K562 (cell line): ENCODE measurements at regions not wholly inside any gene's neighbourhood (a gene's known extent, or its start where the extent isn't known, plus 50 kb on each side); places are given as distances from the start of the nearest gene placed in this dataset.

Experiments
- ATAC-seq: fragments of 200-7000 bp; cut with Tn5 transposase; 3 replicates; pipeline ENCODE4 v1.9.1; 2020; ENCODE audit warnings: moderate library complexity
- BruUV-seq: library from RNA; stranded (reverse); fragments of 400-500 nt; replicated peaks from 2 replicates; lab custom pipeline; 2021; lab: Mats Ljungman, UMichigan
- CTCF ChIA-PET: fragments of 300-600 bp; formaldehyde crosslinking; extraction: SDS; loops from one replicate; lab custom pipeline; 2021; ENCODE audit warnings: low intra/inter-chr PET ratio; lab: Yijun Ruan, JAX
- POLR2A ChIA-PET: fragments of 300-600, 350-650 bp; sonication (Branson Sonifier 250); formaldehyde crosslinking; extraction: SDS; loops from one replicate; lab custom pipeline; 2021; ENCODE audit warnings: antibody characterized with exemption, inconsistent platforms; lab: Yijun Ruan, JAX
- DNase-seq, 4 experiments: peaks; one replicate each; pipeline versions ENCODE4 v3.0.0 to v3.0.0-alpha.2; 2011 to 2018; ENCODE audit warnings: low spot score in 3 of 4, mixed read lengths in 3 of 4; ENCODE audit errors: extremely low read depth in 1 of 4
- FAIRE-seq: peaks from 2 replicates; lab custom pipeline; 2011; peaks lifted over from hg19 to GRCh38; lab: Jason Lieb, UNC
- H2AFZ ChIP-seq: 2 replicates; pipeline ENCODE4 v1.6.0; 2011; ENCODE audit warnings: low read depth, low read length, control low read depth, inconsistent platforms
- H3K27ac ChIP-seq: fragments of 200-600 bp; 3 replicates; pipeline ENCODE4 v1.8.0; 2011; ENCODE audit warnings: low read depth, mild to moderate bottlenecking, control low read depth, inconsistent platforms, low read length, moderate library complexity, mixed read lengths; ENCODE audit errors: extremely low read depth
- H3K27me3 ChIP-seq, 2 experiments: fragments of 300-600 bp in 1 of 2; 2 replicates in 1 of 2; 3 replicates in 1 of 2; pipeline versions ENCODE4 v1.6.0 to v1.8.0; 2011; ENCODE audit warnings: inconsistent platforms in 2 of 2, low read length in 2 of 2, mild to moderate bottlenecking in 1 of 2, mixed read lengths in 1 of 2, moderate library complexity in 1 of 2; ENCODE audit not compliant: control insufficient read depth in 2 of 2, insufficient read depth in 2 of 2
- H3K36me3 ChIP-seq: fragments of 300-600 bp; 3 replicates; pipeline ENCODE4 v1.8.0; 2011; ENCODE audit warnings: mild to moderate bottlenecking, low read length, inconsistent platforms; ENCODE audit not compliant: control insufficient read depth, insufficient read depth
- H3K4me1 ChIP-seq, 2 experiments: fragments of 200-600 bp in 1 of 2; replicated peaks in 1 of 2; 2 replicates in 1 of 2; 3 replicates in 1 of 2; pipeline versions ENCODE4 v1.5.1 to v1.8.0; 2011; ENCODE audit warnings: inconsistent platforms in 2 of 2, low read length in 2 of 2, mild to moderate bottlenecking in 1 of 2, mixed read lengths in 1 of 2, moderate library complexity in 1 of 2; ENCODE audit not compliant: control insufficient read depth in 2 of 2, insufficient read depth in 2 of 2
- H3K4me2 ChIP-seq: 2 replicates; pipeline ENCODE4 v1.6.1; 2011; ENCODE audit warnings: low read length, control low read depth, inconsistent platforms, mixed read lengths; ENCODE audit not compliant: insufficient read depth
- H3K4me3 ChIP-seq: fragments of 200-600 bp; sonication (generic), shearing (Covaris generic); 2 replicates; pipeline ENCODE4 v1.5.1; 2016; ENCODE audit warnings: control low read depth, inconsistent platforms
- H3K79me2 ChIP-seq: fragments of 200-600 bp; 3 replicates; pipeline ENCODE4 v1.8.0; 2011; ENCODE audit warnings: low read length, inconsistent platforms; ENCODE audit not compliant: control insufficient read depth, insufficient read depth
- H3K9ac ChIP-seq, 2 experiments: 2 replicates each; pipeline versions ENCODE4 v1.6.0 to v1.6.1; 2011; ENCODE audit warnings: low read depth in 2 of 2, low read length in 2 of 2, control low read depth in 1 of 2, inconsistent platforms in 1 of 2, mild to moderate bottlenecking in 1 of 2, mixed read lengths in 1 of 2; ENCODE audit not compliant: insufficient read depth in 1 of 2
- H3K9me1 ChIP-seq: one replicate; pipeline ENCODE4 v1.6.0; 2011; ENCODE audit warnings: inconsistent platforms, mild to moderate bottlenecking, low read length, moderate library complexity; ENCODE audit not compliant: control insufficient read depth, insufficient read depth
- H3K9me3 ChIP-seq: replicated peaks from 2 replicates; pipeline ENCODE4 v1.5.1; 2011; ENCODE audit warnings: low read depth, low read length, inconsistent platforms; ENCODE audit not compliant: control insufficient read depth, insufficient read depth
- H4K20me1 ChIP-seq: replicated peaks from 2 replicates; pipeline ENCODE4 v1.6.1; 2011; ENCODE audit warnings: low read length, inconsistent platforms, mixed read lengths; ENCODE audit not compliant: control insufficient read depth, insufficient read depth
- LCOR ChIP-seq: sonication (generic); formaldehyde crosslinking; IDR thresholded peaks from 2 replicates; pipeline ENCODE4 v1.8.0; 2022; ENCODE audit warnings: mild to moderate bottlenecking, missing genetic modification reagents
- MAFK ChIP-seq: IDR thresholded peaks from 2 replicates; pipeline ENCODE4 v1.6.1; 2011; ENCODE audit warnings: low read length, improper control_type of control experiment
- ZNF316 ChIP-seq: fragments of 450-650 bp; IDR thresholded peaks from 2 replicates; pipeline ENCODE4 v1.6.1; 2016
- ZNF785 ChIP-seq: fragments of 250-450 bp; sonication (Bioruptor Pico); IDR thresholded peaks from 2 replicates; pipeline ENCODE4 v1.4.0; 2020; ENCODE audit warnings: mild to moderate bottlenecking
- WGBS: fragments of 100-300 bp; shearing (Covaris generic); methylation state at CpG from one replicate; pipeline ENCODE4 v1.1.6; 2016; ENCODE audit warnings: low coverage, mixed read lengths; ENCODE audit not compliant: insufficient coverage; ENCODE audit errors: missing lambda C conversion rate; 5-methylcytosine and 5-hydroxymethylcytosine counted together
- in situ Hi-C: fragments of 300-500 bp; cut with MboI; formaldehyde crosslinking; loops from 4 replicates; pipeline ENCODE4 v1.15.0; 2018; ENCODE audit warnings: inconsistent platforms, mixed read lengths
- intact Hi-C: fragments of 100-400 bp; cut with micrococcal nuclease; formaldehyde crosslinking; loops from 2 replicates; pipeline ENCODE4 v1.14.2; 2022
- TF ChIP-seq, protein P1 (sequence below): fragments of 200-800 bp; sonication (Bioruptor generic); IDR thresholded peaks from 2 replicates; pipeline ENCODE4 v1.6.1; 2017; ENCODE audit warnings: missing genetic modification characterization, missing compliant biosample characterization

DNA sequence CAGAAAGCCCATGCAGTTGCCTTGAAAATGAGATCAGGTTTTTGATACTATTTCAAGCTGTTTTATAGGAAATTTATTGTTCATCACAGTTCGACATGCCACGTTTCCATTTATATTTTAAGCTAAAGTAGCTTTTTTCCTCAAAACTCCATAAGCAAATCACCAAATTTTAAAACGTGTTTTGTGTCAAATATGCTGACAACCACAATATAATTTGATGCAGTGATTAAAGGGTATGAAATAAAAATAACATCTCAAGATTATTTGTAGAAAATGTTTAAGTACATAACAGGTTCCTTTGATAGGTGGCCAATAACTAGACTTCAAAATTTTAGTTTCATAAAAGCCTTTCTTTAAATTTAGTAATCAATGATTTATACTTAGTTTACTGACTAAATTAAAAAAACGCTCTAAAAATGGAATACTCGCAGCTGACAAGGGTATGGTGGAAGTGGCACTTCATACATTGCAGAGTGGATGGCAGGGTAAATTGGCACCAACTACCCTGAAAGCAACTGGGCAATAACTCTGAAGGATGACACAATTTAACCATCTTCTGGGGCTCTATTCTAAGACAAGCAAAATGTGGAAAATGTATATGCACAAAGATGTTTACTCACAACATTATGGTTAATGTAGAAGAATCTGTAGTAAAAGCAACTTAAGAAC lies 481.6 kb downstream of the TNS3 start:
- Histone ChIP-seq H3K4me3 (no peak overlapping the region), H3K79me2 (no peaks in the 10 kb centered on the region), H3K9me3 (no peaks in the 10 kb centered on the region), H3K36me3 (no peaks in the 10 kb centered on the region), H3K9ac (no peak overlapping the region), H3K27me3 (no peaks in the 10 kb centered on the region), H4K20me1 (no peaks in the 10 kb centered on the region; the same call in 1 of the 2 replicates), H3K27ac (no peak overlapping the region), H2AFZ (no peak overlapping the region), H3K4me1 (no peaks in the 10 kb centered on the region), H3K9me1 (no peaks in the 10 kb centered on the region), H3K4me2 (no peak overlapping the region)
- CTCF ChIA-PET, result no interaction called here
- intact Hi-C loops, result loop anchor here (2.0 to 5.0 kb wide), 3 partner anchors 81 to 152 kb away; no protein-coding TSS in a partner anchor
- TF ChIP-seq MAFK, result peak; percentile 29; the same call in 1 of the 2 replicates
- no peak for TF ChIP-seq ZNF785 (CRISPR knock-in tag)
- TF ChIP-seq, protein P1, sequence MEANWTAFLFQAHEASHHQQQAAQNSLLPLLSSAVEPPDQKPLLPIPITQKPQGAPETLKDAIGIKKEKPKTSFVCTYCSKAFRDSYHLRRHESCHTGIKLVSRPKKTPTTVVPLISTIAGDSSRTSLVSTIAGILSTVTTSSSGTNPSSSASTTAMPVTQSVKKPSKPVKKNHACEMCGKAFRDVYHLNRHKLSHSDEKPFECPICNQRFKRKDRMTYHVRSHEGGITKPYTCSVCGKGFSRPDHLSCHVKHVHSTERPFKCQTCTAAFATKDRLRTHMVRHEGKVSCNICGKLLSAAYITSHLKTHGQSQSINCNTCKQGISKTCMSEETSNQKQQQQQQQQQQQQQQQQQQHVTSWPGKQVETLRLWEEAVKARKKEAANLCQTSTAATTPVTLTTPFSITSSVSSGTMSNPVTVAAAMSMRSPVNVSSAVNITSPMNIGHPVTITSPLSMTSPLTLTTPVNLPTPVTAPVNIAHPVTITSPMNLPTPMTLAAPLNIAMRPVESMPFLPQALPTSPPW, result no peak
- TF ChIP-seq LCOR, result no peak
- TF ChIP-seq ZNF316, result peak; percentile 54
- BruUV-seq, result no TSS peak
- WGBS, result 0% methylated on average over 5 of the region's 5 CpGs
- ATAC-seq, result no peak
- in situ Hi-C loops, result no loop called here
- POLR2A ChIA-PET, result no interaction called here
- DNase-seq, result no peak
- FAIRE-seq, result no peak
